GM12891 (cell line): ENCODE measurements at regions not wholly inside any gene's neighbourhood (a gene's known extent, or its start where the extent isn't known, plus 50 kb on each side); places are given as distances from the start of the nearest gene placed in this dataset.

ENCODE experiments used
- PAX5 ChIP-seq: IDR thresholded peaks from 2 replicates; pipeline ENCODE4 v1.6.1; 2011; ENCODE audit warnings: low read length, moderate library complexity, mild to moderate bottlenecking; ENCODE audit not compliant: insufficient read depth, severe bottlenecking
- POLR2A ChIP-seq: IDR thresholded peaks from 2 replicates; pipeline ENCODE4 v1.6.1; 2011; ENCODE audit warnings: low read depth, low read length, control low read depth
- POLR2AphosphoS5 ChIP-seq: IDR thresholded peaks from 2 replicates; pipeline ENCODE4 v1.6.1; 2011; ENCODE audit warnings: low read depth, low read length, control low read depth
- TAF1 ChIP-seq: IDR thresholded peaks from 2 replicates; pipeline ENCODE4 v1.6.1; 2011; ENCODE audit warnings: low read depth, low read length, control low read depth

DNA sequence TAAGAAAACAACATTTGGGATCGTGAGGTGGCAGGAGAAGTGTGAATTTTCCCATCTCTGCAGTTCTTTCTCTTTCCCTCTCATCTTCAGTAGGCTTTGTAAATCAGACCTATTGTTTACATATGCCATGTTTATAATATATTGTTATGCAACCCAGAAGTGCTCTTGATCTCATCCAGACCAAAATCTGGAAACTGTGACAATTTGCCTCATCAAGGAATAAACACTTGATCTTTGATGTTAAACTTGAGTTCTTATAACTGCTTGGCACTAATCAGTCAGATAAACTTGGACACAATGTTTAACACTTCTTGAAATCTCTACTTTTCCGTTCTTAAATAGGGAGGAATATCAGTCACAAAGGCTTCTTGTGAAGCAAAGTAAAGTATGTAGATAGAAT, 384.7 kb downstream of the DMRT2 start:
- no peak for TF ChIP-seq POLR2AphosphoS5
- TF ChIP-seq POLR2A: no peak
- TF ChIP-seq TAF1: no peak
- TF ChIP-seq PAX5: no peak
